ENCODE measurements at regions not wholly inside any gene's neighbourhood (a gene's known extent, or its start where the extent isn't known, plus 50 kb on each side); places are given as distances from the start of the nearest gene placed in this dataset.

DNA sequence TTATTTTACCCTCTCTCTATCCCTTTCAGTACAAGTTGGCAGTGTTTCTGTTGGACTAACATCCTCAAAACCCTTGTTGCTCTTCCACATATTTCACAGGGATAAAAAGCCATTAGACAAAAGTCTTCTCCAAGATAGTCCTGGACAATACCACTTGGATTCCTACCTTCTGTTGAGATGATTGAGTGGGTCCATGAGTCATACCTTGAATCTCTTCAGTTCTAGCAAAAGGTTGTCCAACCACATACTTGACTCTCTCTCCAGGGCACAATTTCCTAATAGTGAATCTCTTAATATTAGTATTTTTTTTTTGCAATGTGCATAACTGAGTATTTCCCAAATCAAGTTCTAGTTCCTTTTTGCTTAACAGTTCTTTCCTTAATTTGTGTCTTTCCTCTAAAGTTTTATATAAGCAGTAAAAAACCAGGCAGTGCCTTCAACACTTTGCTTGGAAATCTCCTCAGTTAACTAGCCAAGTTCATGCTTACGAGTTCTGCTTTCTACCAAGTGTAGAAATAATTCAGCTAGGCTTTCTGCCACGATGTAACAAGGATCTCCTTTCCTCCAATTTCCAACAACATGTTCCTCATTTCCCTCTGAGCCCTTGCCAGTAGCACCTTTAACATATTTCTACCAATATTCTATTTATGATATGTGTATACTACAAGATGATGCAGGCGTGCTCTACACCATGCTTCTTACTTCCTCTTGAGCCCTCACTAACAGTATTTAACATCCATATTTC, 68.3 kb upstream of the NEO1 start:
- 85% methylated on average over 3 of the region's 3 CpGs for WGBS
- TF ChIP-seq POLR2A (IDR thresholded peaks at IDR 0.05) (no peak), POLR2AphosphoS5 (IDR thresholded peaks at IDR 0.05) (no peak)
- TF ChIP-seq, protein P1, sequence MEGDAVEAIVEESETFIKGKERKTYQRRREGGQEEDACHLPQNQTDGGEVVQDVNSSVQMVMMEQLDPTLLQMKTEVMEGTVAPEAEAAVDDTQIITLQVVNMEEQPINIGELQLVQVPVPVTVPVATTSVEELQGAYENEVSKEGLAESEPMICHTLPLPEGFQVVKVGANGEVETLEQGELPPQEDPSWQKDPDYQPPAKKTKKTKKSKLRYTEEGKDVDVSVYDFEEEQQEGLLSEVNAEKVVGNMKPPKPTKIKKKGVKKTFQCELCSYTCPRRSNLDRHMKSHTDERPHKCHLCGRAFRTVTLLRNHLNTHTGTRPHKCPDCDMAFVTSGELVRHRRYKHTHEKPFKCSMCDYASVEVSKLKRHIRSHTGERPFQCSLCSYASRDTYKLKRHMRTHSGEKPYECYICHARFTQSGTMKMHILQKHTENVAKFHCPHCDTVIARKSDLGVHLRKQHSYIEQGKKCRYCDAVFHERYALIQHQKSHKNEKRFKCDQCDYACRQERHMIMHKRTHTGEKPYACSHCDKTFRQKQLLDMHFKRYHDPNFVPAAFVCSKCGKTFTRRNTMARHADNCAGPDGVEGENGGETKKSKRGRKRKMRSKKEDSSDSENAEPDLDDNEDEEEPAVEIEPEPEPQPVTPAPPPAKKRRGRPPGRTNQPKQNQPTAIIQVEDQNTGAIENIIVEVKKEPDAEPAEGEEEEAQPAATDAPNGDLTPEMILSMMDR (IDR thresholded peaks at IDR 0.05) = no peak
- intact Hi-C loops (cut with DNase I) = no loop called here

DNA sequence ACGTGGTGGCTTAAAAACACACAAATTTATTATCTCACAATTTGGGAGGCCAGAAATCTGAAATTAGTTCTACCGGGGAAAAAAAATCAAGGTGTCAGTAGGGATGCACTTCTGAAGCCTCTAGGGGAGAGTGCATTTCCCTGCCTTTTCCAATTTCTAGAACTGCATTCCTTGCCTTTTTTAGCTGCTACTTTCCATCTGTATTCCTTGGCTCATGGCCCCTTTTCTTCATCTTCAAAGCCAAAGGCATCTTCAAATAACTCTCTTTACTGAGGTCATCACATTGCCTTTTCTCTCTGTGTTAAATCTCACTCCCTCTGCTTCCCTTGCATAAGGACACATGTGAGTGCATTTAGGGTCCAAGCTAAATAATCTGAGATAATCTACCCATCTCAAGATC, 69.5 kb upstream of the NEO1 start:
- Histone ChIP-seq H3K27ac (peak overlapping the region in 1 of 2 donors; percentile 44), H3K27me3 (replicated peaks; ENCODE audit: insufficient read depth) (no peaks in the 10 kb centered on the region), H3K4me3 (no peak overlapping the region), H3K4me1 (replicated peaks) (no peaks in the 10 kb centered on the region), H3K36me3 (no peaks in the 10 kb centered on the region), H3K9me3 (no peaks in the 10 kb centered on the region)
- no peak for DNase-seq (ENCODE audit: low spot score)
- WGBS = 43% methylated on average over 2 of the region's 2 CpGs
- intact Hi-C loops (cut with DNase I) = no loop called here
- TF ChIP-seq POLR2A (IDR thresholded peaks at IDR 0.05) (no peak), POLR2AphosphoS5 (IDR thresholded peaks at IDR 0.05) (peak; percentile 44)
- TF ChIP-seq, protein P1 (IDR thresholded peaks at IDR 0.05) = no peak

More for the DNA sequence above, 68.3 kb upstream of the NEO1 start:
- no peak for DNase-seq (ENCODE audit: low spot score)
- Histone ChIP-seq H3K4me3 (no peak overlapping the region), H3K27ac (no peak overlapping the region), H3K36me3 (no peaks in the 10 kb centered on the region), H3K9me3 (no peaks in the 10 kb centered on the region), H3K27me3 (replicated peaks; ENCODE audit: insufficient read depth) (no peaks in the 10 kb centered on the region), H3K4me1 (replicated peaks) (no peaks in the 10 kb centered on the region)

DNA sequence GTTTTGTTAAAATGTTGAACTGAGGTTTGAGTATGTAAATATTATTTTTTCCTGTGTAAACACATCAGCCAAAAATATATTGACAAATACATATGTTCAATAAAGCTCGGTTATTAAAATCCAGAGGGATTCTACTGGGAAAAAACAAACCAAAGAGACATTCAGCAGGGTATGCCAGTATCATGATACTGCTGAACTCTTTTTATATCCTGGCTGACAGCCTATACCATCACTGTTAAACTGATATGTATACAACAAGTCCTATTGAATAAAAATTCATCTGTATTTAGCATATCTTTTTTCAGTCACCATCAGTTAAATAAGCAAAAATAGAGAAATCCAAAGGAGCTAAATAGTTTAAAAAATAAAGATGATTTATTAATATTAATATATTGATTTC, 71.6 kb upstream of the NEO1 start:
- Histone ChIP-seq H3K27me3 (replicated peaks; ENCODE audit: insufficient read depth) (no peaks in the 10 kb centered on the region), H3K4me1 (replicated peaks) (no peaks in the 10 kb centered on the region), H3K27ac (no peak overlapping the region), H3K9me3 (no peaks in the 10 kb centered on the region), H3K4me3 (no peak overlapping the region), H3K36me3 (no peaks in the 10 kb centered on the region)
- TF ChIP-seq POLR2AphosphoS5 (IDR thresholded peaks at IDR 0.05) (no peak), POLR2A (IDR thresholded peaks at IDR 0.05) (no peak)
- TF ChIP-seq, protein P1 (IDR thresholded peaks at IDR 0.05) = no peak
- intact Hi-C loops (cut with DNase I) = no loop called here
- no peak for DNase-seq (ENCODE audit: low spot score)
- WGBS = 56% methylated on average over 1 of the region's 1 CpG

DNA sequence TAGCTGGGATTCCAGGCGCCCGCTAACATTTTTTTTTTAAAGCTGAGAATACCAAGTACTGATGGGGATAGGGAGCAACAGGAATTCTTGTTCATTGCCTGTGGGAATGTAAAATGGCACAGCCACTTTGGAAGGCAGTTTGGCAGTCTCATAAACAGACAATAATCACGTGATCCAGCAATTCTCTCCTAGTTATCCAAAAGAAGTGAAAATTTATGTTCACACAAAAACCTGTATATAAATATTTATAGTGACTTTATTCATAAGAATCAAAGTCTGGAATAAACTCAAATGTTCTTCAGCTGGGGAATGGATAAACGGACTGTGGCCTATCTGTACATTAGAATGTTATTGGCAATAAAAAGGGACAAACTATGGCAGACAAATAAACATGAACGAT, 72.5 kb upstream of the NEO1 start:
- Histone ChIP-seq H3K36me3 (no peaks in the 10 kb centered on the region), H3K4me3 (no peak overlapping the region), H3K4me1 (replicated peaks) (no peaks in the 10 kb centered on the region), H3K27ac (no peak overlapping the region), H3K9me3 (no peaks in the 10 kb centered on the region), H3K27me3 (replicated peaks; ENCODE audit: insufficient read depth) (no peaks in the 10 kb centered on the region)
- intact Hi-C loops (cut with DNase I) = no loop called here
- no peak for DNase-seq (ENCODE audit: low spot score)
- TF ChIP-seq POLR2AphosphoS5 (IDR thresholded peaks at IDR 0.05) (no peak), POLR2A (IDR thresholded peaks at IDR 0.05) (no peak)
- TF ChIP-seq, protein P1 (IDR thresholded peaks at IDR 0.05) = no peak
- WGBS = 50% methylated on average over 5 of the region's 5 CpGs

DNA sequence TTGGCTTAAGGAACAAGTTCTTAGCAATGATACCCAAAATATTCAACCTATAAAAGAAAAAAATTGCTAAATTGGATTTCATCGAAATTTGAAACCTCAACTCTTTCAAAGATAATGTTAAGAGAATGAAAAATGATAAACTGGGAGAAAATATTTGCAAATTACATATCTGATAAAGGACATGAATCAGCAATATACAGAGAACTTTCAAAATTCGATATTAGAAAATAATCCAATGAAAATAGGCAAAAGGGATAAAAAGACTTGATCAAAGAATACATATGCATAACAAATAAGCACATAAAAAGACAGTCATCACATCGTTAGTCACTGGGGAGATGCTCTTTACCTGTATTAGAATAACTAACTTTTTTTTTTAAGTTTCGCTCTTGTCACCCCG, 73.0 kb upstream of the NEO1 start:
- no peak overlapping the region for H3K27ac ChIP-seq
- TF ChIP-seq, protein P1 (IDR thresholded peaks at IDR 0.05) = no peak
- H3K9me3 ChIP-seq = no peaks in the 10 kb centered on the region
- DNase-seq (ENCODE audit: low spot score) = no peak
- 65% methylated on average over 5 of the region's 5 CpGs for WGBS
- H3K4me3 ChIP-seq = no peak overlapping the region
- no peaks in the 10 kb centered on the region for H3K27me3 ChIP-seq (replicated peaks; ENCODE audit: insufficient read depth)
- H3K4me1 ChIP-seq (replicated peaks) = no peaks in the 10 kb centered on the region
- intact Hi-C loops (cut with DNase I) = no loop called here
- no peaks in the 10 kb centered on the region for H3K36me3 ChIP-seq

All from prostate gland (tissue), 2 donors.